A549 (cell line): ENCODE measurements at regions not wholly inside any gene's neighbourhood (a gene's known extent, or its start where the extent isn't known, plus 50 kb on each side); places are given as distances from the start of the nearest gene placed in this dataset.

Experiments
- ATAC-seq, 2 experiments: fragments of 200-7000 bp in 1 of 2; fragments of >200 bp in 1 of 2; cut with Nextera tagmentation in 1 of 2; cut with Tn5 transposase in 1 of 2; 3 replicates each; pipeline versions ENCODE4 v1.8.0 to v1.9.1; 2018 to 2020; ENCODE audit warnings: mild to moderate bottlenecking in 1 of 2, moderate library complexity in 1 of 2
- CTCF ChIA-PET: fragments of 300-600 bp; sonication (Branson Sonifier 250); formaldehyde crosslinking; extraction: SDS; loops from one replicate; lab custom pipeline; 2021; ENCODE audit warnings: antibody characterized with exemption, inconsistent platforms; lab: Yijun Ruan, JAX
- POLR2A ChIA-PET: fragments of 350-600 bp; formaldehyde crosslinking; extraction: SDS; loops from one replicate; lab custom pipeline; 2021; ENCODE audit warnings: antibody characterized with exemption, inconsistent platforms; lab: Yijun Ruan, JAX
- DNase-seq, 2 experiments: peaks; one replicate each; pipeline versions ENCODE4 v3.0.0 to v3.0.0-alpha.2; 2011 to 2016; ENCODE audit warnings: low read depth in 1 of 2, low spot score in 1 of 2
- FAIRE-seq: peaks from 2 replicates; lab custom pipeline; 2011; peaks lifted over from hg19 to GRCh38; lab: Jason Lieb, UNC
- H3K27ac ChIP-seq, 2 experiments: fragments of >200 bp; sonication (Bioruptor Twin); formaldehyde crosslinking; 3 replicates each; pipeline ENCODE4 v1.5.1; 2016 to 2017
- H3K4me1 ChIP-seq: fragments of >200 bp; sonication (Bioruptor Twin); formaldehyde crosslinking; 3 replicates; pipeline ENCODE4 v1.6.1; 2016
- H3K4me2 ChIP-seq: fragments of >200 bp; sonication (Bioruptor Twin); formaldehyde crosslinking; 3 replicates; pipeline ENCODE4 v1.6.1; 2016
- H3K4me3 ChIP-seq: fragments of >200 bp; sonication (Bioruptor Twin); formaldehyde crosslinking; 3 replicates; pipeline ENCODE4 v1.5.1; 2016
- H3K9me3 ChIP-seq: fragments of >200 bp; sonication (Bioruptor Twin); formaldehyde crosslinking; 3 replicates; pipeline ENCODE4 v1.6.1; 2016
- ATOH8 ChIP-seq: fragments of 250-450 bp; sonication (Bioruptor Pico); IDR thresholded peaks from 2 replicates; pipeline ENCODE4 v1.5.0; 2020; ENCODE audit warnings: low read depth, mild to moderate bottlenecking, moderate library complexity
- CBX2 ChIP-seq: fragments of 200-600 bp; sonication (generic); IDR thresholded peaks from 2 replicates; pipeline ENCODE4 v1.6.1; 2016; ENCODE audit warnings: low read depth, mild to moderate bottlenecking, borderline replicate concordance
- CEBPB ChIP-seq, 2 experiments: fragments of >200 bp in 1 of 2; sonication (Bioruptor Twin) in 1 of 2; formaldehyde crosslinking in 1 of 2; IDR thresholded peaks; 2 replicates each; pipeline ENCODE4 v1.6.1; 2012 to 2016
- EHMT2 ChIP-seq: fragments of 200-600 bp; sonication (generic); IDR thresholded peaks from 2 replicates; pipeline ENCODE4 v1.6.1; 2016; ENCODE audit warnings: antibody characterized with exemption, low read depth, mild to moderate bottlenecking, moderate library complexity
- HMGXB4 ChIP-seq: fragments of 250-450 bp; sonication (Bioruptor Pico); IDR thresholded peaks from 2 replicates; pipeline ENCODE4 v1.5.0; 2021; ENCODE audit warnings: mild to moderate bottlenecking, moderate library complexity, borderline replicate concordance
- HOXB5 ChIP-seq: fragments of 250-450 bp; sonication (Bioruptor Pico); IDR thresholded peaks from 2 replicates; pipeline ENCODE4 v1.5.0; 2020; ENCODE audit warnings: mild to moderate bottlenecking, moderate library complexity
- MAX ChIP-seq: IDR thresholded peaks from 2 replicates; pipeline ENCODE4 v1.6.1; 2012
- PBX3 ChIP-seq: IDR thresholded peaks from 2 replicates; pipeline ENCODE4 v1.6.1; 2012
- POLR2A ChIP-seq: IDR thresholded peaks from 2 replicates; pipeline ENCODE4 v1.6.1; 2012; ENCODE audit warnings: mild to moderate bottlenecking, low read length
- POLR2AphosphoS2 ChIP-seq: conservative IDR thresholded peaks from 2 replicates; pipeline ENCODE4 v1.6.1; 2012; ENCODE audit warnings: low read length, improper control_type of control experiment, inconsistent platforms
- RAD21 ChIP-seq, 2 experiments: fragments of >200 bp in 1 of 2; sonication (Bioruptor Twin) in 1 of 2; formaldehyde crosslinking in 1 of 2; IDR thresholded peaks in 1 of 2; conservative IDR thresholded peaks in 1 of 2; 2 replicates in 1 of 2; 3 replicates in 1 of 2; pipeline ENCODE4 v1.6.1; 2012 to 2018; ENCODE audit warnings: inconsistent platforms in 1 of 2
- RCOR1 ChIP-seq: fragments of 150-350 bp; IDR thresholded peaks from 2 replicates; pipeline ENCODE4 v1.6.1; 2014; ENCODE audit warnings: antibody characterized with exemption, low read length, low read depth
- REST ChIP-seq: fragments of 200-600 bp; sonication (generic); IDR thresholded peaks from 2 replicates; pipeline ENCODE4 v1.6.1; 2016; ENCODE audit warnings: antibody characterized with exemption, mild to moderate bottlenecking, moderate library complexity
- RNF2 ChIP-seq: fragments of 200-600 bp; sonication (generic); IDR thresholded peaks from 2 replicates; pipeline ENCODE4 v1.6.1; 2016; ENCODE audit warnings: low read depth, mild to moderate bottlenecking, antibody characterized with exemption, moderate library complexity, borderline replicate concordance
- SMC3 ChIP-seq: fragments of >200 bp; sonication (Bioruptor Twin); formaldehyde crosslinking; IDR thresholded peaks from 3 replicates; pipeline ENCODE4 v1.6.1; 2018; ENCODE audit warnings: inconsistent platforms
- USF2 ChIP-seq: fragments of 450-650 bp; IDR thresholded peaks from 2 replicates; pipeline ENCODE4 v1.6.1; 2014; ENCODE audit warnings: antibody characterized with exemption
- ZSCAN20 ChIP-seq: fragments of 250-450 bp; sonication (Bioruptor Pico); IDR thresholded peaks from 2 replicates; pipeline ENCODE4 v1.8.0; 2022; ENCODE audit warnings: mild to moderate bottlenecking, moderate library complexity
- WGBS: methylation state at CpG from one replicate; pipeline ENCODE4 v1.1.6; 2017; ENCODE audit errors: missing lambda C conversion rate; 5-methylcytosine and 5-hydroxymethylcytosine counted together

GRCh38 chr6:100979267-100979666, 98.1 kb upstream of the ASCC3 start:
- FAIRE-seq: no peak
- WGBS: 45% methylated on average over 4 of the region's 4 CpGs

GRCh38 chr6:100980949-100981348, 99.8 kb upstream of the ASCC3 start:
- TF ChIP-seq USF2: no peak
- TF ChIP-seq RNF2: no peak
- TF ChIP-seq, all 56 proteins: peak for 0
- FAIRE-seq (no peak), ATAC-seq (no peak), DNase-seq (no peak)
- Histone ChIP-seq H3K4me2 (no peak overlapping the region), H3K27ac (no peak overlapping the region), H3K4me1 (no peaks in the 10 kb centered on the region), H3K4me3 (no peak overlapping the region), H3K9me3 (no peaks in the 10 kb centered on the region)
- ChIA-PET CTCF (no interaction called here), POLR2A (no interaction called here)
- WGBS: 49% methylated on average over 1 of the region's 1 CpG

More at GRCh38 chr6:100979267-100979666, 98.1 kb upstream of the ASCC3 start:
- CTCF ChIA-PET: no interaction called here
- Histone ChIP-seq H3K4me1 (no peaks in the 10 kb centered on the region), H3K27ac (no peak overlapping the region), H3K9me3 (no peaks in the 10 kb centered on the region), H3K4me3 (no peak overlapping the region), H3K4me2 (no peak overlapping the region)
- no peak for TF ChIP-seq CBX2
- TF ChIP-seq HOXB5: no peak
- TF ChIP-seq ZSCAN20 (CRISPR knock-in tag): no peak
- TF ChIP-seq RCOR1: no peak
- TF ChIP-seq CEBPB (IDR thresholded peaks at IDR 0.05): no peak
- TF ChIP-seq RAD21 (conservative IDR thresholded peaks at IDR 0.05 in 1 of 2, IDR thresholded peaks at IDR 0.05 in 1 of 2): no peak
- no peak for TF ChIP-seq PBX3
- POLR2A ChIA-PET: no interaction called here
- DNase-seq: no peak
- ATAC-seq: no peak

GRCh38 chr6:100986921-100987320, 105.8 kb upstream of the ASCC3 start:
- FAIRE-seq (no peak), ATAC-seq (no peak), DNase-seq (no peak)
- 53% methylated on average over 1 of the region's 1 CpG for WGBS
- ChIA-PET CTCF (no interaction called here), POLR2A (no interaction called here)
- Histone ChIP-seq H3K9me3 (no peaks in the 10 kb centered on the region), H3K4me1 (no peaks in the 10 kb centered on the region), H3K27ac (no peak overlapping the region), H3K4me2 (no peak overlapping the region), H3K4me3 (no peak overlapping the region)
- TF ChIP-seq RAD21 (conservative IDR thresholded peaks at IDR 0.05 in 1 of 2, IDR thresholded peaks at IDR 0.05 in 1 of 2) (no peak), REST (no peak), MAX (no peak), POLR2AphosphoS2 (no peak), SMC3 (no peak), CBX2 (no peak), HMGXB4 (no peak), ATOH8 (CRISPR knock-in tag) (no peak), EHMT2 (no peak), POLR2A (no peak)
